DMS 273 treated with DMSO at 0.1 percent for 48 hours (cell line): ENCODE measurements at regions not wholly inside any gene's neighbourhood (a gene's known extent, or its start where the extent isn't known, plus 50 kb on each side); places are given as distances from the start of the nearest gene placed in this dataset.

Experiments
- DNase-seq: peaks from one replicate; lab custom pipeline; 2025; lab: John Stamatoyannopoulos, UW

GRCh38 chr10:44853796-44854195 is 57.3 kb upstream of the TMEM72 start:
- DNase-seq = no peak

GRCh38 chr10:44854693-44855350 is 56.3 kb upstream of the TMEM72 start:
- no peak for DNase-seq

- no peak for DNase-seq
Measured at GRCh38 chr10:44856696-44857095, 54.4 kb upstream of the TMEM72 start.

DNA sequence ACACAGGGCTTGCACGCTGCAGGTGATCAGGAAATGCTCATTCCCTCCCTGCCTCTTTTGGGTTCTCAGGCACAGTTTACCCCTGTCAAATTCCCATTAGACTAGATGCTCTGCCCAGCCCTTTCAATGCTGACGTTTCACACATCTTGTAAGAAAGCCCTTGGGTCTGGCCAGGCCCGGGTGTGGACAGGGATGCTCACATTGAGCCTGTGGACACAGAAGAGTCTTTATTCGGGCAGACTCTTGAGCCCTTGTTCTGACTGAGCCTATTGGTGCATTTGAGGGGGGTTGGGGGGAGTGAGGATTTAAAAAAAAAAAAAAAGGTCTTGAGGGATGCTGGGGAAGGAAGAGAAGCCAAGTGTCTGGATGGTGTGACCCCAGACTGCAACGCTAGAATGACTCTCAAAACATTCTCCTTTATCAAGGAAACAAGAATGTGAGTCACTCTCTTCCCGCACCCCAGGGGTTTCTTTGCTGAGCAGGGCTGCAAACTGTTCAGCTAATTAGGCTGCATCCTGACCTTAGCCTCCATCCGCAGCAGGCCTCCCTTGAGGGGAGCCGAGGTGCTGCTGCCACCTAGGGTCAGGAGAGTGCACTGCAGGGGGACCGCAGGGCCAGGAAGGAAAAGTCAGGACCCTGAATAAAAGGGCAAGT is 53.6 kb upstream of the TMEM72 start:
- DNase-seq = peak; percentile 2

DNA sequence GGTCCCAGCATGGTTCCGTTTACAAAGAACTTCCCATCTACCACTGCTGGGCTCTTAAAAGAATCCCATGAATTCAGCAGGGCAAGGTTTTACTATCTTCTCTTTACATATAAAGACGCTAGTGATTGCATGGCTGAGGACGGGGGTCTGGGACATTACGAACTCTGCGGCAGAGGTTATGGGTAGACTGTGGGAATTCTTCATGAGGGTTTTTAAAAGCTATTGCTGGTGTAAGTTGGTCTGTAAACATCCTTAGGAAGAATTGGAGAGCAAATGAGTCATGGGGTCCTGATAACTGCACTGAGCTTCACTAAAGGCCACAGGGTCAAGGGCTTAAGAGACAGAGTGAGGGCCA is 53.1 kb upstream of the TMEM72 start:
- no peak for DNase-seq

GRCh38 chr10:44858988-44859387 is 52.1 kb upstream of the TMEM72 start:
- no peak for DNase-seq

- DNase-seq = no peak
Measured at GRCh38 chr10:44859546-44860285, 51.4 kb upstream of the TMEM72 start.

- DNase-seq = no peak
Measured at GRCh38 chr10:44860811-44861736, 50.1 kb upstream of the TMEM72 start.
